KBM-7 (cell line): ENCODE measurements at regions not wholly inside any gene's neighbourhood (a gene's known extent, or its start where the extent isn't known, plus 50 kb on each side); places are given as distances from the start of the nearest gene placed in this dataset.

Experiments used
- DNase-seq: peaks from one replicate; pipeline ENCODE4 v3.0.0-alpha.2; 2015
- in situ Hi-C: fragments of 300-500 bp; cut with MboI; formaldehyde crosslinking; loops from 2 replicates; pipeline ENCODE4 v1.14.3; 2020; ENCODE audit warnings: low sequenced_read_pairs, low pct_unique_long_range_greater_than_20kb, mixed read lengths

DNA sequence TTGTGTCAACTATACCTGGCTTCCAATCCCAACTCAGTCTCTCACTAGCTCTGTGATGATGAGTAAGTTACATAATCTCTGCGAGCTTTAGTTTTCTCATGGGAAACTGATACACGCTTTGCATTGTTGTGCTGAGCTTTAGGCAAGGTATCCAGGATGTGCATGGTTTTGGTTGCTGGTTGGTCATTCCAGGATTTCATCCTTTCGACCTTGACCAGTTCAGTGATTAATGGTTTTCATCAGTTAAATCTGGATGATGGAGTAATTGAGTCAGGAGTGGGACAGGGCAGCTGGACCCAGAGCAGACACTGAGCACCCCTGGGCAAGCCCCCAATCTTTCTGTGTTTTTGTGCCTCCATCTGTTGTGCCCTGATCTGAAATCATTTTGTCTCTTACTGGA, 417.3 kb upstream of the CADM1 start:
- no peak for DNase-seq
- in situ Hi-C loops, result no loop called here

DNA sequence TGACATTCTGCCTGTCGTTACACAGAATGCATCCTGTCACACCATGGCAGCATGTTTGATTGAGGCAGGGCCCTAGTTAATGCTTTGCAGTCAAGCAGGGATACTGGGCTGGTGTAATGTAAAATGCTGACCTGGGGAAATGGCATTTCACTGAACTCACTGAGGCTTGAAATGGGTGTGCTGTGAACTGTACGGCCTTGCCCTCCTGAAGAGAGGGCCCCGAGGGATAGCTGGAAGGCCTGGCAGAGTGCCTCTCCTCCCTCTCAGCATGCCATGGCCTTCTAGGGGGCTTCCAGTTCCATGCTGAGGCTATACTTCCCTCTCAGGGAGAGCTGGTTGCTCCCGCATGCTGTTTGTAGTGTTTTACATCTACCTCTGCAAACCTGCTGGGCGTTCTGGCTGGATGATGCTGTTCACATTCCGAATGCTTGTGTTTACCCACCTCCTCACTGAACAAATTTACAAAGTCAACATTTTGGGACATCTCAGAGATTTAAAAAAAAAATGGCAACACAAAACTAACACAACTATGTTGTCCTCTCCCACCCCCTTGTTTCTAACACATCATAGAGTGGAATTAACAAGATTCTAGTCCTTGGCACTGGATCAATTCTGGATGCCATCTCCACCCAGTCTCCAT, 416.7 kb upstream of the CADM1 start:
- in situ Hi-C loops, result no loop called here
- no peak for DNase-seq

DNA sequence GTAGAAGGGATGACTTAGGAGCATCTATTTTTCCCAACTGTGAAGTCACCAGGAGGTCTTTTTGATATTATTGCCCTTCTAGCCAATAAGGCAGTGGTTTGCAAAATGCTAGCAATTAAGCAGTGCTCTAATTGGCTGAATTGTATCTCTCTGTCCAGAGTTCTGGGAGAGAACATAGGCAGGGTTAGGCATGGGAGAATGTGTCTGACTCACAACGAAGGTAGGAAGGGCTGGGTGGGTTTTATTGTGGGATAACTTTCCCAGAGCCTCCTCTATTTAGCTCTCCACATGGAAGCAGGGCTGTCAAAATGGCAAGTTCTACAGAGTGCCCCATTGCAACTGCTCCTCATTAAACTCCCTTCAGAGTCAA, 415.9 kb upstream of the CADM1 start:
- in situ Hi-C loops, result no loop called here
- DNase-seq, result no peak

DNA sequence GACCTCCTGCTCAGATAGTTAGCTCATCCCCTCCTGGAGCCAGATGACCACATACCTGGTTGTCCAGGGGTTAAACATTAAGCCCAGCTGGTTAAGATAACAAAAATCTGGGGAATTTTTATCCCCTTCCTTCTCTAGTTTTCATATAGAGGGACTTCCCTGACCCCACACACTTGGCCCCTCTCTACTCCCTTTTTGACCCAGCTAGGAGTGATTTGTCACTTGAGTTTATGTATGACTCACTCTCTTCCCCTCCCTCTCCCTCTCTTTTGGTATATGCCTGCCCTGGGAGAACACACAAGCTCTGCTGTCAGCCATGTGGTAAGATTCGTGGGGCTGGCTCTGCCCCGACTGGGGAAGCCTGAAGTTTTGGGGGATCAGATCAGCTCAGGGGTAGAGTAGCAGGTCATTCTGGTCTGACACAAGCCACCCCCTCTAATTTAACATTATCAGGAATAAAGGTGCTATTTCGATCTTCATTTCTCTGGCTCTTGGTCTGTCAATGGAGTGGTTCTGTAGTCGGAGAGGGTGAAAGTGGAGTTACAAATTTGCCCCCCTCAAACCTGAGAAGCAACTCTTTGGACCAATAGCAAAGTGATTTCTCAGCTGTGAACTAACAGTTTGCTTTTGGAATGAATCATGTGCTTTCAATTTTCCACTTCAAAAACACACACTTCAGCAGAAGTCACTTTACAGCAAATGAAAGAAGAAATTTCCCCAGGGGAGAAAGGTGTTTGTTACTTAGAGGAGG, 415.3 kb upstream of the CADM1 start:
- in situ Hi-C loops, result no loop called here
- DNase-seq, result no peak

DNA sequence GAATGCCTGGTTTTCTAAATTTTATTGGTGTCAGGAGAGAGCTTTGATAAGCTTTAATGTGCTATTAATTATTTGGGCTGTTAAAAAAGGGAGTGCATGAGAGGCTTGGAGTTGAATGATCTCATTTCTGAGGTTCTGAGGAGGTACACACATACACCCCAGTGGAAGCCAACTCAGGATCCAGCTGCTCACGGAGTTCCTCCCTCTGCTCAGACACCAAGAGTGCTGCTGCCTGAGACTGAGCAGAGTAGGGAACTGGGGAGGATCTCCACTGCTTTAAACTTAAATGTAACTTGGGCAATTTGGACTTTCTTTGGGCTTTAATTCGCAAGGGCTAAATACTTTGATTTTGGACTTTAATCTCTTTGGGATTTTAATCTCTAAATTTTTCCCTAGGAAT, 414.4 kb upstream of the CADM1 start:
- in situ Hi-C loops, result no loop called here

DNA sequence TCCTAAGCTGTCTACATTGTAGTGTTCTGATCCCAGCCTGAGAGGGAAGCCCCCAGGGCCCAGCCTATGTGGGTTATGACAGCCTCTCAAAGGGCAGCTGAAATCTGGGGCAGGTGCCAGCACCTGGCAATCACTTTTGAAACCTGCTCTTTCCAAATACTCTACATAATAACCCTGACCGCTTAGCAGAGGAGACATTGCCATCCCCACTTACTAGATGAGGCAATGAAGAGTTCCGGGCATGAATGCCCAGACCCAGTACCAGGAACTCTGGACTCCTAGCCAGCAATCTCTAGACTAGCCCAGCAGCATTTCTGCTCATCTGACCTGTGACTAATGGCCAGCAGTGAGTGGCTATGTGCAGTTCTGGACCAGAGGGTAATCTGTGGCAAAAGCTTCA, 412.4 kb upstream of the CADM1 start:
- no peak for DNase-seq
- in situ Hi-C loops, result no loop called here

More for the DNA sequence above, 414.4 kb upstream of the CADM1 start:
- no peak for DNase-seq

DNA sequence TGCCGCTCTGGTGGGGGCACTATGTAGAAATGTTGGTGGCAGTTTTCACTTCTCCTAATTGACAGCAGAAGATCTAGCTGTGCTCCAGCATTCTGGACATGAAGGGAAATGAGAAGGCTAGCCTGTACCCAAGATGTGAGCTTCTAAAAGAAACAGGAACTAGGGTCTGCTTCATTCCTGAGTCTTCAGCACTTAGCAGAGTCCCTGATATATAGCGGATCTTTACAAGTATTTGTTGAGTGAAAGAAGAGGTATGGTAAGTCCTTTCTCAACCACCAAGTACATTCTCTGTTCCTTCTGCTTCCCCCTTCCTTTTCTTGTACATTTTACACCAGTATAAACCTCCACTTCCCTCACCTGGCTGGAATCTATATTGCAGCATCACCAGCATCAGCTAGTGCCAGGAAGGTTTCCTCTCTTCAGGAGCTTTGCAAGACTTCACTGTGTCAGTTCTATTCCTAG, 408.3 kb upstream of the CADM1 start:
- in situ Hi-C loops, result no loop called here

DNA sequence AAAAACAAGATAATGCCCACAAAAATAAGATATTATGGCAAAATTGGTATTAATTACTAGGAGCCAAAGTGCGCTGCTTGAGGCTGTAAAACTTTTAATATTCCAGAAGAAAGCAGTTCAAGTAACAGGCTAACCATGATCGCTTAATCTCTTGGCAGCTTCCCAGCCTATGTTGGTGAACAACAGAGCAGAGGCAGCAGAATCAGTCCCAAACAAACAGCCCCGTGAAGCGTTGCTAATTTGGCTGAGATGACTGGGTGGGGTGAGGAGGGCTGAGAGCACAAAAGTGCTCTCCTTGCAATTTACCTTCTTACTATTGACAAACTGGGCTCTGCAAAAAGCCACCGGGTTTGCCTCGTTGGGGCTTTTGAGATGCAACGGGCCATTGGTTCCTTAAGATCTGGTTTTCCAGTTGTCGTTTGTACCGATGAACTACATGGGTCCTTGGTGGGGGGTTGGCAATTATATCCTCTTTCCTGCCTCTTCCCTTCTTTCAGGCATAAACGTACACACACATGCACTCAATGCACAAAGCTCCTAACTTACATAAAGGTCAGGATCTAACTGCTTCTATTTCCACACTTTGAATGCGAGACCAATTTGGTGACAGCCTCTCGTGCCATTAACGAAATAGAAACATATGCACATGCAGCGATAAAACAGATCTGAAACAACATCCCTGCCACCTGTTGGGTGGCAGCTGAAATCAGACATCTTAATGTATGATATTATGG, 407.6 kb upstream of the CADM1 start:
- no peak for DNase-seq
- in situ Hi-C loops, result no loop called here

More for the DNA sequence above, 408.3 kb upstream of the CADM1 start:
- no peak for DNase-seq

DNA sequence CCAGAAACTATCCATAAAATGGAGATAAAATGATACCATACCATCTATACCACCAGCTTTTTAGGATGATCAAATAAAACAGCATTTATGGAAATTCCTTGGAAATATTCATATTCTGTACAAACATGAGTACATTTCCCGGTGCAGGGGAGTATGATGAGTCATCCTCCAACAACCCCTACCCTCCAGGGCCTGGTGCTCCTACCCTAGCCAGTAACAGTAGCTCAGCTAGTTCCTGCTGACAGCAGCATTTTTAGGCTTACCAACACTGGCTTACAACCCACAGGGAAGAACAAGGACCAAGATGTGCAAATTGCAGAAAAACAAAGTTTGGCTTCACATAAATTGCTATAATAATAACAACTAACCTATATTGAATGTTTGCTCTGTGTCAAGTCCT, 406.2 kb upstream of the CADM1 start:
- in situ Hi-C loops, result no loop called here
- no peak for DNase-seq

DNA sequence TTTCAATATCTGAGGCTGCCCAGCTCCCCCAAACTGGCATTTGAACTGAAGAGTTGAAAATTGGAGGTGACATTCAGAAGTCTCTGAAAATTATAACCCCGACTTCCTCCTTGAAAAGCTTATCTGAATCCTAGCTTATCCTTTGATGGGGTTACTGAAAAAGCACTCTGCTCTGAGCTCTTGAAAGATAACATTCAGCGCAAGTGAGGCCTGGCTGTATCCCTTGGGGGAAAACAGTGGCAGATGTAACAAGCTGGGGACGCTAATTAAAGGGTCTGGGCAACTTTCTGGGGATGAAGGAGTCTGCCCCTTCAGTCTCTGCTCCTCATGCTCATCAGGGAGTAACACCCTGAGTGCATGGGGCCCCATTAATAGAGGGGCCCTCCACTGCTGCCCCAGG, 402.0 kb upstream of the CADM1 start:
- in situ Hi-C loops, result no loop called here

DNA sequence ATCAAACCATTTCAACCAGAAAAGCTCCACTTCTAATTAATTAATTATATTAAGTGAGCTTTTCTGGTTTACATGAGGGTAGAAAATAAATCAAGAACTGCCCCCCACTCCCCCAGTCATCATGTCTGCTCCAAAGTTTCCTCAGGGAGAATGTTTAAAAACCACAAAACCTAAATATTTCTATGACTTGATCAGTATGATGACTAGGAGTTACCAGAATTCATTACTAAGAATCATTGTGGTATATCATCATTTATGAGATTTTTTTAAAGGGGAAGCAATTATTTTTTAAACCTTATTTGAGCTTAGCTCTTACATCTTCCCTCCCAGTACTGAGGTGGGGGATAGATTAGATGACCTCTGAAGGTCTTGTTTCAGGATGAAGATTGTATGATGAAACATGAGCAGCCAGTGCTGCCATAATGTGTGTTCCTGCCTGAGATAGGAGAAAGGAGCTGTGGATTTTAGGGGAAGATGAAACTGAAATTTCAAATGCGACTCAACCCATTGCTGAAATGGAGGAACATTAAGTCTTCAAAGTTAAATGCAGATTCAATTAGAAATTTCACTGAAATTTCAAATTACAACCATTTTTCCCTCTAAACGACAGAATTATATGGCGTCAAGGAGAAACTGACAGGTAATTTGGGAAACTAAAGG, 401.3 kb upstream of the CADM1 start:
- in situ Hi-C loops, result no loop called here
- DNase-seq, result no peak

More for the DNA sequence above, 402.0 kb upstream of the CADM1 start:
- no peak for DNase-seq

DNA sequence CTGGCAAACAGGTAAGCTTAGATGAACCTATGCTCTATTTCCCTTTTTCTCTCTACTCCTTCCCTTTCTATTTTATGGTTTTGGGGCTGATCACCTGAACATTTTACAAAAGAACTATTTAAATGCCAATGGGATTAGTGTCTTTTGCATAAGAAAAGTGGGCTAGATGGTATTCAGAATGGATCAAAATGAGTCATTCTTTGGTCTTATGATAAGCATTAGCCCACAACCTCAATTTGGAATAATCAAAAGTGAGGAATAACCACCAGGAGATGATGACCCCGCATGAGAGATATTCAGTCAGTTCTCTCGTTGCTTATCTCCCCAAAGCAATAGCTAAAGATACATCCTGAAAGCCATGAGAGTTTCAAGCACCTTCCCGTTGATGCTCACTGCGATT, 399.0 kb upstream of the CADM1 start:
- in situ Hi-C loops, result no loop called here

DNA sequence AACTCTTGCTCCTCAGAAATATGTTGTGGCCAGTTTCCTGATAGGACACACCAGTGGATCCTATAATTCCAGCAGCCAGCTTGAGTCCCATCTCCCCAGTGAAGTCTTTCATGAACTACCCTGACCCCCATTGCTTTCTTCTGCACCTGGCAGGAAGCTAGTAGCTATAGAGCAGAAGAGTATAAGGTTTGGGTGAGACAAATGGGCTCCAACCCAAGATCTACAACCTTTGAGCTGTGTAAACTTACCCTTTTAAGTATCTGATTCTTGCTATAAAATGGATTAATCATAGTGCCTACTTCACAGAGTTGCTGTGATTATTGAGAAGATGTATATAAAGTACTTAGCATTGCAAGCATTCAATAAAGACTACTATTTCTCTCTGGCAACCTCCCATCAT, 396.9 kb upstream of the CADM1 start:
- DNase-seq, result no peak
- in situ Hi-C loops, result no loop called here

More for the DNA sequence above, 399.0 kb upstream of the CADM1 start:
- no peak for DNase-seq

DNA sequence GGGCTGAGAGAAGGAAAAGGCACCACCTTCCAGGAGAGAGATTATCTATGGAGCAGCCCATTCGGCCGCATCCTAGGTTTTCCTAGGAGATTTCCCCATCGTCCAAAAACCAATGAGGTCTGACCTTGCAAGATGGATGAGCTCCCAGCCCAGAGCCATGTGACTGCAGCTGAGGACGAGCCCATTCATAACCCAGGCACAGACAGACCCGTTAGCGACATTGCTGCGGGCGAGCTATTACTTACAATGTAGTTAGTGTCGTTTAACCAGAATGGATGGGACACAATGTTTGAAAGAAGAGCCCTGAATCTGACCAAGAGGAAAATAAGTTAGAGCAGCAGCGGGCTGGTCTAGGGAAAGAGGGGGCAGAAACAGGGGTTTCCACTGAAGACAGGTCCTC, 395.9 kb upstream of the CADM1 start:
- in situ Hi-C loops, result no loop called here
- DNase-seq, result no peak

DNA sequence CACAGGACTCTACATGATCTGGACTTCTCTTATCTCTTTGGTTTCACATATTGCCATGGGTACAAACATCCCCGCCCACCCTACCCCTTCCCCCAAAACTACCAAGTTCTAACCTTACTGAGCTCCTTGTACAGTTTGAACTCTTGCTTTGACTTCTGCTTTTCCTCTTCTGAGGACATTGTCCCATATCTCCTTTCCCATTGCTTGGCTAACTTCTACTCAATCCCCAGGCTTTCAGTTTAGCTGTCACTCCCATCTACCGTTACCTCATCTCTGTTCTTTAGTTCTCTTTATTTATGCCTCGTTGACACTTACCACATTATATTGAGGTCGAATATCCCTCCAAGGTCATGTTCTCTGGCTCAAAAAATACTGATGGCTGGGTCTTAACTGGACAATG, 393.5 kb upstream of the CADM1 start:
- in situ Hi-C loops, result no loop called here
- DNase-seq, result no peak

DNA sequence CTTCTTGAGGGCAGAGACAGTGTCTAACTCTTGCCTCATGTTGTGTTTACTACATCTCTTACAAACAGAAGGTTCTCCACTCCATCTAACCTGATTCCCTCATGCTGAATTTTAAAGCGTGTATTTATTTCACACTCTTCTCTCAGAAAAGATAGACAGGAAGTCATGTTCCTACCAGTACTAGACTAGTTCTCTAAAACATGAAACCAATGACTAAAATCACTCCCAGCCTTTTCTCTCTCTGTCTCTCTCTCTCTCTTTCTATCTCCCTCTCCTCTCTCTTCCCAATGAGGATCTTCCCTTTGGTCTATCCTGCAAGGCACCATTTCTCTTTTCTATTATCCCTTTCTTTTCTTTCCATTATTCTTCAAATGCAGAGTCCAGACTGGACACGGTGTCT, 391.9 kb upstream of the CADM1 start:
- in situ Hi-C loops, result no loop called here
- no peak for DNase-seq

DNA sequence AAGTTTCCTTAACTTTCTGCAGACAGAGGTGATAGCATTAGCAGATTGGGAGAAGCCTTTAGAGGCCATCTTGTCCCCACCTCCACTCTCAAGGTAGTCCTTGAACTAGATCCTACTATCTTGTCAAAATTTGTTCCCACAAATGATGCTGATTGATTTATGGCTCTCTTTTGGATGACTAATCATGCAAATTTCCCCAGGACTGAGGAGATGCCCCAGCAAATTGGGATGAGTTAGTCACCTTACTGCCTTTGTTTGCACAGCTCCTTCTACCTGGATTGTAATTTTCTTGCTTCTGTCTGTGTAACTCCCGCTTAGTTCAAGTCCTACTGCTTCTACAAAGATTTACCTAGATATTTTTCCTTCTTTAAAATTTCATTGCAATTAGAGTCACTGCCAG, 391.4 kb upstream of the CADM1 start:
- in situ Hi-C loops, result no loop called here
- DNase-seq, result no peak

DNA sequence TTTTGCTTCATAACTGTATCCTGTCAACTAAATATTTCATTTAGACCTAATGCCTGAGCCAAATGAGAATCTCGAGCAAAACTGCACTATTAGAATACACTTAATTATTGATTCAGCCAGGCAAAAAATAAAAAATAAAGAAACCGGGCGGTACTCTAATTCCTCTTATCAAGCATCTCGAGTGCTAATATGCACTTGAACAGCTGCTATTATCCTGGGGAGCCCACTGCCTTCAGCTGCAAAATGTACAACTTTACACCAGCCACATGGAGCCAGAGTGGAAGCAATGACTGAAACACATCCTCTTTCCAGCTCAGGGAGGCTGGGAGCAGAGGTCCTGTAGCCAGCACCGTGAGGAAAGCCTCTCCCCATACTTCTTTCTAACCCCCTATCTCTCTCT, 390.0 kb upstream of the CADM1 start:
- DNase-seq, result no peak
- in situ Hi-C loops, result no loop called here

DNA sequence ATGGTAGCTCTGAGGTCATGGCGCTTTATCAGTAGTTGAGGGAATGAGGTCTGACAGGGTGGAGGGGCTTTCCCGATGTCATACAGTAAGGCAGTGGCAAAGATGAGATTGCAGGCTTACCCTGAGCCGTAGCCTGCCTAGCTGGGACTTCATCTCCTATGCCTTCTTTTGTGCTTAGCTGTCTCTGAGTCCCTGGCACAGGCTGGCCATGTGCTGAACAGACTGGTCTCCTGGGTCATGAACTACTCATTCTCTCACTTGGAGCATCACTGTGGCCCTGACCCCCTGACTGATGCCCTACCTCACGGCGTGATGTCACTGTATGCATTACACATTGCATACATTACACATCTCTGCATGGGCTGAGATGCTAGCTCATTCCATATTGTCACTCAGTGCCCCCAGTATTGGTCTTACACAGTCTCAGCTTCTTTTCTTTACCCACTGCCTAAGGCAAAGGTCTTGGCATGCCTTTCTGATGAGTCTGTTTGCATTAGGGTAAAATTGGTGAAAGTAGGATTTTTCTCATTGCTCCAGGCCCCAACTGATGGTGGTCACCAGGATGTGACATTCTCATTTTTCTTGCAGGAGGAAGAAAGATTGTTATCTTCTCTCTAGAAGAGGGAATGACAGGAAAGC, 389.4 kb upstream of the CADM1 start:
- in situ Hi-C loops, result no loop called here

More for the DNA sequence above, 389.4 kb upstream of the CADM1 start:
- no peak for DNase-seq
